ENCODE measurements at regions not wholly inside any gene's neighbourhood (a gene's known extent, or its start where the extent isn't known, plus 50 kb on each side); places are given as distances from the start of the nearest gene placed in this dataset.

DNA sequence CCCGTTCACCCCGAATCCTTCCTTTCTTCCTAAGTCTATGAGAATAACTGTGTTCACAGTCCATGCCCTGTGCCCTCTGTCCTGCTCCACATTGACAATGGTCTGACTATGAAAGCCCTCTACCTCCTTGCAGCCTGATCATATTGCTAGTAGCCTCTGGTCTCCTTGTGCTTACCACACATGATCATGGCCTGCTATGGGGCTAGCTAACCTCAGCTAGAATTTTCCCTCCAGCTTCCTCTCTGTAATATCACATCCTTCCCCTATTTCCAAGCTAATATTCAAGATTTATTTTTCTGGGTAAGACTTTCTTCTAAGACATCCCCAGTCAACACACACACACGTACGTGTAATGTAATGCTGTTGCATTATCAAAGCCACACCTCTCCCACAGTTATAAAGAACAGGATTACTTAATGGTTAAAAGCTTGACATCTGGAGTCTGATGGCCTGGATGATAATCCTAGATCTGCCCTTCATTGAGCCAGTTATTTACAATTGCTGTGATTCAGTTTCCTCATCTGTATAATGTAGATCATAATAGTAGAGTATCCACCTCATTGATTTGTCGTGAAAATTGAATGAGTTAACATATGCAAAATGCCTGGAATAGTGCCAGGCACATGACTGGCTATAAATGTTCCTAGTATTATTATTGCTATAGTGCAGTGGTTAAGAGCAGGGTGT lies 214.4 kb upstream of the BLID start:
- DNase-seq: no peak
- Mint-ChIP-seq H3K27me3 (peaks cover 3 to 20% (median 7%) of the 10 kb centered on the region in 5 donors), H3K36me3 (no peaks in the 10 kb centered on the region), H3K27ac (no peak overlapping the region), H3K4me1 (no peaks in the 10 kb centered on the region), H3K9me3 (peaks cover 0 to 2% (median 0%) of the 10 kb centered on the region in 9 donors), H3K4me3 (no peak overlapping the region)
- POLR2A ChIA-PET: no interaction called here
- ATAC-seq: no peak

DNA sequence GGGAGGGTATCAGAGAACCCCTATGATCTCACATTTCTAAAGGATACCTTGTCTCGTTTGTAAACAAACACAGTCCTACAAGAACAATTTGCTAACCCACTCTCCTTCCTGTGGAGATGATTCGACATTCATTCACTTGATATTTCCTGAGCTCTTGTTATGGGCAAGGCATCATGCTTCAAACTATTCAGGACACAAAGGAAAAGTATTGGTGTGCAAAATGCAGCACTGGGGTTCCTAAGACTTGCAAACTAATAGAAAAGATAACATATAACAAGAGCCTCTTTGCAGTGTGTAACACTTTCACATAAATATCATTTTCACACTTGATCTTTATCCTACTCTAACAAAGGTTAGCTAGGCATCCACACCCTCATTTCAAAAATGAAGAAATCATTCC lies 211.5 kb upstream of the BLID start:
- Mint-ChIP-seq H3K4me1 (no peaks in the 10 kb centered on the region), H3K36me3 (no peaks in the 10 kb centered on the region), H3K27me3 (peaks cover 2 to 6% (median 4%) of the 10 kb centered on the region in 5 donors), H3K27ac (no peak overlapping the region), H3K9me3 (peaks cover 0 to 2% (median 0%) of the 10 kb centered on the region in 9 donors), H3K4me3 (no peak overlapping the region)
- DNase-seq: no peak
- no peak for ATAC-seq
- POLR2A ChIA-PET: no interaction called here

DNA sequence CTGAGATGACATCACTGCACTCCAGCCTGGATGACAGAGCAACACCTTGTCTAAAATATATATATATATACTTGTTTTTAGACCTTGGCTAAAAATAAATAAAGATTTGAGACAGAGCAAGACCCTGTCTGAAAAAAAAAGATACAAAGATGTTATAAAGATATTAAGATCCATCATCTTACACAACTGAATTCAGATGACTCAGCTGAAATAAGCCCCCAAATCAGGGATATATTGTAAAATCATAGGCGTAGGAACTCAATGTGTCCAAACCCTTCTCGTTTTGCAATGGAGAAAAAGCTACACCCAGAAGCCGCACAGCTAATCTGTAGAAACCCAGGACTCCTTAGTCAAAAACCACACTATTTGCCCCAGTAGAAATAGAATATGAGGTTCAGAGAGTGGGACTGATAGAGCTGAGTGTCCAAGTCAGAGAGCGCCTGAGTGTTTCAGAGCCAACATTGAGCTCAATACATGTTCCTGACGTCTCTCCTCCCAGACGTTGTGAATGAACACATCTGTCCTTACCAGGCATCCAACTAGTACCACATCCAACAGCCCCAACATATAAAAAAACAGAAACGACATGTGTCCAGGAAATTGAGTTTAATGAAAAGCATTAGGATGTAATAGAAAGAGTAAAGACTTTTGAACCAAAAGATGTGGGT lies 207.9 kb upstream of the BLID start:
- H3K9me3 Mint-ChIP-seq: peaks cover 0 to 2% (median 0%) of the 10 kb centered on the region in 9 donors
- peaks cover 0 to 2% (median 0%) of the 10 kb centered on the region in 4 donors for H3K4me1 Mint-ChIP-seq
- H3K4me3 Mint-ChIP-seq: no peak overlapping the region
- peaks cover 2 to 27% (median 10%) of the 10 kb centered on the region in 5 donors for H3K27me3 Mint-ChIP-seq
- H3K36me3 Mint-ChIP-seq: no peaks in the 10 kb centered on the region
- H3K27ac Mint-ChIP-seq: no peak overlapping the region
- POLR2A ChIA-PET: no interaction called here
- ATAC-seq: no peak
- no peak for DNase-seq

DNA sequence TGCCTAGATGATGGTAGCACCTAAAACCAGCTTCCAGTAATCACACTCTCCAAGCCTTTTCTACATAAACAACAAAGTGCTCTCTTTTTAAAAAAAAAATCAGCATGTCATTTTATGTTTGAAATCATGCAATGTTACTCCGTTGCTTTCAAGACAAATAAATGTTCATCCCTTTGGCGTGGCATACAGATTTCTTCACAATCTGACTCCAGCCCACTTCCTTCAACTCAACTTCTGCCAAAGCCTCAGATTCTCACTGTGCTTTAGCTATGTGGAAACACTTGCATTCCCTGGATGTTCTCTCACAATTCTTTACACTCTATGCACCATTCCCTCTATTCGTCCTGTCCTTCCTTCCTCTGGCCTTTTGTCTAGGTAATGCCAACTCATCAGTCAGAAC lies 206.3 kb upstream of the BLID start:
- Mint-ChIP-seq H3K36me3 (no peaks in the 10 kb centered on the region), H3K4me3 (no peak overlapping the region), H3K4me1 (peaks cover 0 to 2% (median 0%) of the 10 kb centered on the region in 4 donors), H3K27me3 (peaks cover 2 to 35% (median 10%) of the 10 kb centered on the region in 5 donors), H3K9me3 (peaks cover 0 to 2% (median 0%) of the 10 kb centered on the region in 9 donors), H3K27ac (no peak overlapping the region)
- no peak for ATAC-seq
- no peak for DNase-seq
- POLR2A ChIA-PET: no interaction called here

DNA sequence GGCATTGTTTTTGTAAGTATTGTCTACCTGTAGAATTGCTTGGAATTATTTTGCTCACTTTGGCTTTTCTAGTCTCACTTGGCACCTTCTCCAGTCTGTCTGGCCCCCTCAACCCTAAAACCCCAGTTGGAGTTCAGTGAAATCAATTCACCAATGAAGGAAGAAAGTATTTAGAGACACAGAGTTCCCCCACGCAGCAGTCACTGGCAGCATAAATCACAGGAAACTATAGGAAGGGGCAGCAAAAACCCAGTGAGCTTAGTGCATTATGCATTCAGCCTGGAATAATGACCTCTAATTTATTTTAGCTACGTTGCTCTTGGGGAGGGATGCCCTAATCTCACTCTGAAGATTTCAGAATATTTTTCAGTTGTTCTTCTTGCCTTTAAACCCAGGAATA lies 204.7 kb upstream of the BLID start:
- POLR2A ChIA-PET: no interaction called here
- Mint-ChIP-seq H3K27ac (no peak overlapping the region), H3K27me3 (peaks cover under 1 to 35% (median 10%) of the 10 kb centered on the region in 5 donors), H3K4me1 (peaks cover 0 to 2% (median 0%) of the 10 kb centered on the region in 4 donors), H3K36me3 (no peaks in the 10 kb centered on the region), H3K9me3 (peaks cover 0 to 2% (median 0%) of the 10 kb centered on the region in 9 donors), H3K4me3 (no peak overlapping the region)
- no peak for DNase-seq
- ATAC-seq: no peak

DNA sequence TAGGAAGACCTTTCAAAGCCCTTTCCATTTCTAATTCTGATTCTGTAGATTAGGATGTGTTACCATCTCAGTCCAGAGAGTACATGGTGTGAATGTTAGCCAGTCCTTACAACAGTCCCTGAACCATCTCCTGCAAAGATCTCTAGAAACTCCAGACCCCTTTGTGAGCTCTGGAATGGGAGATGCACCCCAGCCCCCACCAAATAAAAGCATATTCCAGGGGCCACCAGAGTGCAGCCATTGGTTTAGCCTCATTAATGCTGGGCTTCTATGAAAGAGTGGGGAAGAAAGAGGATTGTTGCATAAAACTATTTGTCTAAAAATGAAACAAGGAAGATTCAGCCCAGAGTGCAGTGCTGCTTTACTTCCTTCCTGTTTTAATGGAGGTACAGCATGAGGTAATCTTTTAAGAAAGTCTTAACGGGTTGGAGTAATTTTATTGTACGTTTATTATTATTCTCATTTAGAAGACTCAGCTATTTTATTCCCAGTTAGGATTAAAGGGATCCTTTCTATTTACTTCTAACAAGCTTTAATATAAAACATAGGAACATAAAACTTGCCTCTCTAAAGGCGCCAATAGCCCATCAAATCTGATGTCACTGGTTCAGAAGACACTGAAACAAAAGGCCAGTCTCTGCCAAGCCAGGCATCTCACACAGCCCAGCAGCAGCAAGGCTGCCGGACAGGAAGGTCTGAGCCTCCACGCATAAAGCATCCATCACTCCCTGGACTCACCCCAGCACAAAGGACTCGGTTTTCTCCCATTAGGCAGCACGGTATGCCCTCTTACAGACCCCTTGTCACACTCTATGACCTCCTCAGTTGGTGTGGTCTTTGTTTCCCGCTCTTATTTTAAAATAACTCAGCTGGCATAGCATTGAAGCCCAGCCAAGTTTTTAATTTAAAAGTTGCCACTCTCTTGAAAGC lies 203.9 kb upstream of the BLID start:
- no peak for ATAC-seq
- no peak for DNase-seq
- H3K9me3 Mint-ChIP-seq: peaks cover 0 to 2% (median 0%) of the 10 kb centered on the region in 9 donors
- H3K27ac Mint-ChIP-seq: no peak overlapping the region
- POLR2A ChIA-PET: no interaction called here
- no peak overlapping the region for H3K4me3 Mint-ChIP-seq
- H3K4me1 Mint-ChIP-seq: peaks cover 0 to 2% (median 0%) of the 10 kb centered on the region in 4 donors
- H3K27me3 Mint-ChIP-seq: peaks cover 0 to 35% (median 10%) of the 10 kb centered on the region in 5 donors
- no peaks in the 10 kb centered on the region for H3K36me3 Mint-ChIP-seq

DNA sequence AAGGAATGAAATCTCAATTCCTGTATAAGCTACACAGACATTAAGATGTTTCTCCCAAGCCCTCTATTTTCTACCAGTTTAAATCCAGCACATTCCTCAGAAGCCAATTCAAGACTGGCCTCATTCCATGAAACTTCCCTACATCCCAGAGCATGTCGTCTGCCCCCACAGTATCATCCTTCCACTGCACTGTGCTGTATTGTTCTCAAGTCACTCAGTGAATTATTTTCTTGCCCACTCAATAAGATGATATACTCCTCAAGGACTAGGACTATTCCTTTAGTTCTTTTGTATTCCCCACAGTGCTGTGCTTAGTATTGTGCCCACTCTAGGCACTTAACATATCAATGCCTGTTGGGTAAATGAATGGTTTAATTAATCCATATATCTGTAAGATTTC lies 203.1 kb upstream of the BLID start:
- no peak overlapping the region for H3K4me3 Mint-ChIP-seq

DNA sequence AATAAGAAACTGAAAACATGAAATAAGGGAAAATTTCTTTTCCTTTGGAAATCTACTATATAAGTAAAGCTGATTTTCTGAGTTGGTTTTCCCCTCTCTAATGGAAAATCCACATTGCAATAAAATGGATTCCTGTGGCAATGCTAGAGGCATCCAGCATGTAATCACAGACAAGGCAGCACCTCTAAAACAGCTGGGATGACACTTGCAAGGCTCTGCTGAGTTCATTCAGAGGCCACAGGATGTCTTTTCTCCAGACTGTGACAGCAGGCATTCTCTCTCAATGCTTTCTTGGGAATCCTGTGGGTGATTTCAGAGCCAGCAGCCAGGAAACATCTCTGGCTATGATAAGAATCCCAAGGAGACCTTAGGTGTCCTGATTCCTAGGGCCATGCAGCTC lies 201.3 kb upstream of the BLID start:
- H3K4me1 Mint-ChIP-seq: peaks cover 0 to 2% (median 0%) of the 10 kb centered on the region in 4 donors
- no peak for ATAC-seq
- no peaks in the 10 kb centered on the region for H3K36me3 Mint-ChIP-seq
- no peak overlapping the region for H3K4me3 Mint-ChIP-seq
- POLR2A ChIA-PET: no interaction called here
- DNase-seq: no peak
- peaks cover 0 to 3% (median 0%) of the 10 kb centered on the region in 9 donors for H3K9me3 Mint-ChIP-seq
- no peak overlapping the region for H3K27ac Mint-ChIP-seq
- H3K27me3 Mint-ChIP-seq: peaks cover 0 to 28% (median 6%) of the 10 kb centered on the region in 5 donors

More for the DNA sequence above, 203.1 kb upstream of the BLID start:
- Mint-ChIP-seq H3K4me1 (peaks cover 0 to 2% (median 0%) of the 10 kb centered on the region in 4 donors), H3K27ac (no peak overlapping the region), H3K36me3 (no peaks in the 10 kb centered on the region), H3K27me3 (peaks cover 2 to 35% (median 10%) of the 10 kb centered on the region in 5 donors), H3K9me3 (peaks cover 0 to 2% (median 0%) of the 10 kb centered on the region in 9 donors)
- POLR2A ChIA-PET: no interaction called here
- DNase-seq (no peak), ATAC-seq (no peak)

DNA sequence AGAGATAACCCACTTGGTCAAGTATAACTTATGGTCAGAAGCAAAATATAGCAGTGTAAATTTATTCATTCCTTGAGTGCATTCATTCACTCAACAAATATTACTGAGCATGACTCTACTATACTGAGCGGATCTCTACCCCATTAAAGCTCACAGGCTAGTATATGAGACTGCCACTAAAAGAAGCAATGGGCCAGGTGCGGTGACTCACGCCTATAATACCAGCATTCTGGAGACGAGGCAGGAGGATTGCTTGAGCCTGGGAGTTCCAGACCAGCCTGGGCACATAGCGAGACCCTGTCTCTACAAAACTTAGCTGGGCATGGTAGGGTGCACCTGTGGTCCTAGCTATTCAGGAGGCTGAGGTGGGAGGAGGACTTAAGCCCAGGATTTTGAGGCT lies 197.6 kb upstream of the BLID start:
- Mint-ChIP-seq H3K36me3 (no peaks in the 10 kb centered on the region), H3K4me3 (no peak overlapping the region), H3K27ac (no peak overlapping the region), H3K9me3 (peaks cover 0 to 3% (median 0%) of the 10 kb centered on the region in 9 donors), H3K4me1 (no peaks in the 10 kb centered on the region), H3K27me3 (peaks cover 0 to 13% (median 8%) of the 10 kb centered on the region in 5 donors)
- ATAC-seq (no peak), DNase-seq (no peak)
- POLR2A ChIA-PET: no interaction called here

DNA sequence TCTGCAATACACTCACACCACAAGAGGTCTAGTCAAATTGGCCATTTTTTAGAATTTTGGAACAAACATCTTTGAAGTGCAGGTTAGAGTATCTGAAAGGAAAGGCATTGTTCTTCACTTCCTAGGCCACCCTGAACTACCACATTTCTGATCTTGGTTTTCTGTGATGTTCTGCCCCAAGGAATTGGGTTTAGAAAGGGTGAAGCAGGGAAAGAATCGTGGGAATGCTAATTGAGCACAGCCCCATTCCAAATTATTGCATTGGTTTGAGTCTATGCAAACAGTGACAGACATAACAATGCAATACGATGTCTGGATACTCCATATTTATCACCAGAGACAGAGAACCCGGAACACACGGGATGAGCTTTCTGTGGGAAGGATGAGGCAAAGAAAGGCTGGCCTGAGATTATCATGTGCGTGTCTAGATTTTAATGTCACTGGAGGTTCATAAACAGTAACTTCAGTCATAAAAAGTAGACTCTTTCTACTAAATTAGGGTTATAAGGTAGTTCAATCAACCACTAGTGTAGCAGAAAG lies 195.3 kb upstream of the BLID start:
- POLR2A ChIA-PET: no interaction called here
- Mint-ChIP-seq H3K9me3 (peaks cover 0 to 3% (median 0%) of the 10 kb centered on the region in 9 donors), H3K27me3 (peaks cover 0 to 23% (median 7%) of the 10 kb centered on the region in 5 donors), H3K4me3 (no peak overlapping the region), H3K4me1 (no peaks in the 10 kb centered on the region), H3K27ac (no peak overlapping the region), H3K36me3 (no peaks in the 10 kb centered on the region)
- ATAC-seq (no peak), DNase-seq (no peak)

DNA sequence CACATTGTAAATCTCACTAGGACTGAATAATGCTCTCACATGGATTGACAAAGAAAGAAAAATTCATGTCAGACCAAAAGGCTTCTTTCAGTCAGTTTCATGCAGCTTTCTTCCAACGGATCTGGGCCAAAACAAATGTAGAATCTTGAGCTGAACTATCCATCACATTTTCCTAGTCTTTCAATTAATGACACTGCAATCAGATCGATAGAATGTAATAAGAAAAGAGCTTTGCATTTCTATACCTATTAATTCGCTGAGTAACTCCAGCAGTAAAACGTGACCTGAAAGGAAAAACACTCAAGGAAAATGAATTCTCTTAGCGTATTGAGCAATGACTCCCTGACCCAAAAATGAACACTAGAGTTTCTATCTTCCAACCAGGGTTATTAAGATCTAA lies 194.8 kb upstream of the BLID start:
- H3K9me3 Mint-ChIP-seq: peaks cover 0 to 3% (median 0%) of the 10 kb centered on the region in 9 donors
- no peak for ATAC-seq
- no peaks in the 10 kb centered on the region for H3K4me1 Mint-ChIP-seq
- H3K36me3 Mint-ChIP-seq: no peaks in the 10 kb centered on the region
- POLR2A ChIA-PET: no interaction called here
- H3K27me3 Mint-ChIP-seq: peaks cover 0 to 23% (median 7%) of the 10 kb centered on the region in 5 donors
- no peak overlapping the region for H3K27ac Mint-ChIP-seq
- no peak overlapping the region for H3K4me3 Mint-ChIP-seq
- DNase-seq: no peak

DNA sequence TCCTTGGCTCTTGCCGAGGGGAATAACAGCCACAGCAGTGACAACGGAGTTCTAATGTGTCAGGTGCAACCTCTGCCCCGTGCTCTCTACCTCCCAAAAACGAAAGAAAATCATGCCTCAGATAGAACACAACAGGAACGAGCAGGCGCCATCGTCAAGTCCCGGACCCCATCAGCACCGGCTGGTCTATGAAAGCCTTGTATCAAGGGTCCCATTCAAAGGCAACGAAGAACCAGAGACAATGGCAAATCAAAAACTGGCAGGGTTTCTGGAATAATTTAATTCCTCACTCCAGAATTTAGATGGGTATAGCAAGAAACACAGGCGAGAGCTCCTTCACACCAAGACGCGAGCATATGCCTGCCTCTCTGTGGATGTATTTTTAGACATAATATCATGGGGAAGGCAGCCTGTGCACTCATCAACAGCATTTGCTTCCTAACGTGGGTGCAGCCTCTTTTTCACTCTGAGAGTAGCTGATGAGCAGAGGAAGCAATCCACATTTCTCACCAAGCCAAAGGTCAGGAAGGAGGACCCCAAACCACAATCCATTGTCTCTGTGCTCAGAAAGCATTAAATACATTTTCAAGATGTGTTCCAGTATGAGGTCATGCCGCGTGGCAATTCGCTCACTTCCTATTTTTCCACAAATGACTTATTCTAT lies 193.4 kb upstream of the BLID start:
- ATAC-seq (no peak), DNase-seq (no peak)
- H3K4me3 Mint-ChIP-seq: no peak overlapping the region
- peaks cover 0 to 3% (median 0%) of the 10 kb centered on the region in 9 donors for H3K9me3 Mint-ChIP-seq
- peaks cover 0 to 23% (median 7%) of the 10 kb centered on the region in 5 donors for H3K27me3 Mint-ChIP-seq
- POLR2A ChIA-PET: no interaction called here
- no peak overlapping the region for H3K27ac Mint-ChIP-seq
- no peaks in the 10 kb centered on the region for H3K4me1 Mint-ChIP-seq
- no peaks in the 10 kb centered on the region for H3K36me3 Mint-ChIP-seq
